Left renal cortex interstitium (tissue), 4 donors: ENCODE measurements at regions not wholly inside any gene's neighbourhood (a gene's known extent, or its start where the extent isn't known, plus 50 kb on each side); places are given as distances from the start of the nearest gene placed in this dataset.

Experiments
- DNase-seq, 4 donors: peaks; one replicate each; pipeline ENCODE4 v3.0.0-alpha.2; 2013; ENCODE audit warnings: low read depth in 4 of 4, low spot score in 2 of 4, missing footprints in 1 of 4

GRCh38 chr20:60354024-60354580 lies 395.9 kb downstream of the CDH26 start:
- DNase-seq, result no peak

- DNase-seq, result no peak
These were observed 399.9 kb downstream of the CDH26 start for GRCh38 chr20:60358101-60358500.

GRCh38 chr20:60359010-60359409 lies 400.8 kb downstream of the CDH26 start:
- no peak for DNase-seq

- DNase-seq, result peak in 1 of 4 donors; percentile 2
These were observed 403.7 kb downstream of the CDH26 start for GRCh38 chr20:60361761-60362395.

- DNase-seq, result peak in 1 of 4 donors; percentile 2
These were observed 404.3 kb downstream of the CDH26 start for GRCh38 chr20:60362531-60362930.

GRCh38 chr20:60363698-60364097 lies 405.5 kb downstream of the CDH26 start:
- no peak for DNase-seq

- no peak for DNase-seq
These were observed 406.9 kb downstream of the CDH26 start for GRCh38 chr20:60365064-60365666.

- DNase-seq, result no peak
These were observed 407.7 kb downstream of the CDH26 start for GRCh38 chr20:60365882-60366281.

GRCh38 chr20:60371384-60371783 lies 413.2 kb downstream of the CDH26 start:
- no peak for DNase-seq

- no peak for DNase-seq
These were observed 414.1 kb downstream of the CDH26 start for GRCh38 chr20:60372275-60372674.

GRCh38 chr20:60372822-60373221 lies 414.6 kb downstream of the CDH26 start:
- DNase-seq, result no peak

- DNase-seq, result no peak
These were observed 420.4 kb downstream of the CDH26 start for GRCh38 chr20:60378620-60379019.

- no peak for DNase-seq
These were observed 423.6 kb downstream of the CDH26 start for GRCh38 chr20:60381643-60382400.

GRCh38 chr20:60389441-60389840 lies 431.2 kb downstream of the CDH26 start:
- DNase-seq, result no peak

- no peak for DNase-seq
These were observed 431.7 kb downstream of the CDH26 start for GRCh38 chr20:60389882-60390281.

GRCh38 chr20:60395991-60396390 lies 437.8 kb downstream of the CDH26 start:
- DNase-seq, result no peak

GRCh38 chr20:60400567-60400966 lies 442.3 kb downstream of the CDH26 start:
- no peak for DNase-seq

- DNase-seq, result no peak
These were observed 444.2 kb downstream of the CDH26 start for GRCh38 chr20:60402189-60403058.

- no peak for DNase-seq
These were observed 445.0 kb downstream of the CDH26 start for GRCh38 chr20:60403105-60403741.
